ENCODE measurements at regions not wholly inside any gene's neighbourhood (a gene's known extent, or its start where the extent isn't known, plus 50 kb on each side); places are given as distances from the start of the nearest gene placed in this dataset.

- ATAC-seq (no peak), DNase-seq (ENCODE audit: low spot score) (no peak)
- H2AFZ ChIP-seq = no peak overlapping the region
- no peaks in the 10 kb centered on the region for H3K9me3 Mint-ChIP-seq
- no peak overlapping the region for H3K27ac Mint-ChIP-seq
- no peaks in the 10 kb centered on the region for H3K27me3 ChIP-seq (ENCODE audit: insufficient read depth)
- no peaks in the 10 kb centered on the region for H3K9me2 ChIP-seq (ENCODE audit: insufficient read depth)
- no peaks in the 10 kb centered on the region; the same call in 2 of the 3 replicates for H3K36me3 Mint-ChIP-seq (ENCODE audit: low read depth)
- no peak overlapping the region for H3K27ac ChIP-seq (ENCODE audit: low read depth)
- H3K4me3 Mint-ChIP-seq = no peak overlapping the region
- no peaks in the 10 kb centered on the region for H3F3A ChIP-seq (replicated peaks; ENCODE audit: low read depth)
- H3K4me3 ChIP-seq = no peak overlapping the region
- H4K20me1 ChIP-seq (replicated peaks; ENCODE audit: insufficient read depth) = no peaks in the 10 kb centered on the region; the same call in 1 of the 2 replicates
- H3K36me3 ChIP-seq (ENCODE audit: insufficient read depth) = no peaks in the 10 kb centered on the region
- TF ChIP-seq NANOG (IDR thresholded peaks at IDR 0.05; ENCODE audit: borderline replicate concordance) (no peak), REST (IDR thresholded peaks at IDR 0.05; ENCODE audit: unreplicated experiment) (no peak), EZH2phosphoT487 (IDR thresholded peaks at IDR 0.05; ENCODE audit: unreplicated experiment) (no peak), ZNF114 (CRISPR knock-in tag; IDR thresholded peaks at IDR 0.05) (no peak), ETS1 (IDR thresholded peaks at IDR 0.05) (no peak), POLR2AphosphoS5 (IDR thresholded peaks at IDR 0.05; ENCODE audit: low read depth) (no peak), ZNF331 (CRISPR knock-in tag; IDR thresholded peaks at IDR 0.05; ENCODE audit: low read depth) (no peak), STAT1 (IDR thresholded peaks at IDR 0.05; ENCODE audit: unreplicated experiment) (no peak), JUNB (IDR thresholded peaks at IDR 0.05; ENCODE audit: unreplicated experiment) (no peak), EZH2 (IDR thresholded peaks at IDR 0.05; ENCODE audit: low read depth, unreplicated experiment) (no peak), CREB1 (CRISPR knock-in tag; IDR thresholded peaks at IDR 0.05; ENCODE audit: low read depth) (no peak)
- TF ChIP-seq, protein P1, sequence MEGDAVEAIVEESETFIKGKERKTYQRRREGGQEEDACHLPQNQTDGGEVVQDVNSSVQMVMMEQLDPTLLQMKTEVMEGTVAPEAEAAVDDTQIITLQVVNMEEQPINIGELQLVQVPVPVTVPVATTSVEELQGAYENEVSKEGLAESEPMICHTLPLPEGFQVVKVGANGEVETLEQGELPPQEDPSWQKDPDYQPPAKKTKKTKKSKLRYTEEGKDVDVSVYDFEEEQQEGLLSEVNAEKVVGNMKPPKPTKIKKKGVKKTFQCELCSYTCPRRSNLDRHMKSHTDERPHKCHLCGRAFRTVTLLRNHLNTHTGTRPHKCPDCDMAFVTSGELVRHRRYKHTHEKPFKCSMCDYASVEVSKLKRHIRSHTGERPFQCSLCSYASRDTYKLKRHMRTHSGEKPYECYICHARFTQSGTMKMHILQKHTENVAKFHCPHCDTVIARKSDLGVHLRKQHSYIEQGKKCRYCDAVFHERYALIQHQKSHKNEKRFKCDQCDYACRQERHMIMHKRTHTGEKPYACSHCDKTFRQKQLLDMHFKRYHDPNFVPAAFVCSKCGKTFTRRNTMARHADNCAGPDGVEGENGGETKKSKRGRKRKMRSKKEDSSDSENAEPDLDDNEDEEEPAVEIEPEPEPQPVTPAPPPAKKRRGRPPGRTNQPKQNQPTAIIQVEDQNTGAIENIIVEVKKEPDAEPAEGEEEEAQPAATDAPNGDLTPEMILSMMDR (conservative IDR thresholded peaks at IDR 0.05; ENCODE audit: low read depth in 2 of 2) = no peak
- TF ChIP-seq, protein P2, sequence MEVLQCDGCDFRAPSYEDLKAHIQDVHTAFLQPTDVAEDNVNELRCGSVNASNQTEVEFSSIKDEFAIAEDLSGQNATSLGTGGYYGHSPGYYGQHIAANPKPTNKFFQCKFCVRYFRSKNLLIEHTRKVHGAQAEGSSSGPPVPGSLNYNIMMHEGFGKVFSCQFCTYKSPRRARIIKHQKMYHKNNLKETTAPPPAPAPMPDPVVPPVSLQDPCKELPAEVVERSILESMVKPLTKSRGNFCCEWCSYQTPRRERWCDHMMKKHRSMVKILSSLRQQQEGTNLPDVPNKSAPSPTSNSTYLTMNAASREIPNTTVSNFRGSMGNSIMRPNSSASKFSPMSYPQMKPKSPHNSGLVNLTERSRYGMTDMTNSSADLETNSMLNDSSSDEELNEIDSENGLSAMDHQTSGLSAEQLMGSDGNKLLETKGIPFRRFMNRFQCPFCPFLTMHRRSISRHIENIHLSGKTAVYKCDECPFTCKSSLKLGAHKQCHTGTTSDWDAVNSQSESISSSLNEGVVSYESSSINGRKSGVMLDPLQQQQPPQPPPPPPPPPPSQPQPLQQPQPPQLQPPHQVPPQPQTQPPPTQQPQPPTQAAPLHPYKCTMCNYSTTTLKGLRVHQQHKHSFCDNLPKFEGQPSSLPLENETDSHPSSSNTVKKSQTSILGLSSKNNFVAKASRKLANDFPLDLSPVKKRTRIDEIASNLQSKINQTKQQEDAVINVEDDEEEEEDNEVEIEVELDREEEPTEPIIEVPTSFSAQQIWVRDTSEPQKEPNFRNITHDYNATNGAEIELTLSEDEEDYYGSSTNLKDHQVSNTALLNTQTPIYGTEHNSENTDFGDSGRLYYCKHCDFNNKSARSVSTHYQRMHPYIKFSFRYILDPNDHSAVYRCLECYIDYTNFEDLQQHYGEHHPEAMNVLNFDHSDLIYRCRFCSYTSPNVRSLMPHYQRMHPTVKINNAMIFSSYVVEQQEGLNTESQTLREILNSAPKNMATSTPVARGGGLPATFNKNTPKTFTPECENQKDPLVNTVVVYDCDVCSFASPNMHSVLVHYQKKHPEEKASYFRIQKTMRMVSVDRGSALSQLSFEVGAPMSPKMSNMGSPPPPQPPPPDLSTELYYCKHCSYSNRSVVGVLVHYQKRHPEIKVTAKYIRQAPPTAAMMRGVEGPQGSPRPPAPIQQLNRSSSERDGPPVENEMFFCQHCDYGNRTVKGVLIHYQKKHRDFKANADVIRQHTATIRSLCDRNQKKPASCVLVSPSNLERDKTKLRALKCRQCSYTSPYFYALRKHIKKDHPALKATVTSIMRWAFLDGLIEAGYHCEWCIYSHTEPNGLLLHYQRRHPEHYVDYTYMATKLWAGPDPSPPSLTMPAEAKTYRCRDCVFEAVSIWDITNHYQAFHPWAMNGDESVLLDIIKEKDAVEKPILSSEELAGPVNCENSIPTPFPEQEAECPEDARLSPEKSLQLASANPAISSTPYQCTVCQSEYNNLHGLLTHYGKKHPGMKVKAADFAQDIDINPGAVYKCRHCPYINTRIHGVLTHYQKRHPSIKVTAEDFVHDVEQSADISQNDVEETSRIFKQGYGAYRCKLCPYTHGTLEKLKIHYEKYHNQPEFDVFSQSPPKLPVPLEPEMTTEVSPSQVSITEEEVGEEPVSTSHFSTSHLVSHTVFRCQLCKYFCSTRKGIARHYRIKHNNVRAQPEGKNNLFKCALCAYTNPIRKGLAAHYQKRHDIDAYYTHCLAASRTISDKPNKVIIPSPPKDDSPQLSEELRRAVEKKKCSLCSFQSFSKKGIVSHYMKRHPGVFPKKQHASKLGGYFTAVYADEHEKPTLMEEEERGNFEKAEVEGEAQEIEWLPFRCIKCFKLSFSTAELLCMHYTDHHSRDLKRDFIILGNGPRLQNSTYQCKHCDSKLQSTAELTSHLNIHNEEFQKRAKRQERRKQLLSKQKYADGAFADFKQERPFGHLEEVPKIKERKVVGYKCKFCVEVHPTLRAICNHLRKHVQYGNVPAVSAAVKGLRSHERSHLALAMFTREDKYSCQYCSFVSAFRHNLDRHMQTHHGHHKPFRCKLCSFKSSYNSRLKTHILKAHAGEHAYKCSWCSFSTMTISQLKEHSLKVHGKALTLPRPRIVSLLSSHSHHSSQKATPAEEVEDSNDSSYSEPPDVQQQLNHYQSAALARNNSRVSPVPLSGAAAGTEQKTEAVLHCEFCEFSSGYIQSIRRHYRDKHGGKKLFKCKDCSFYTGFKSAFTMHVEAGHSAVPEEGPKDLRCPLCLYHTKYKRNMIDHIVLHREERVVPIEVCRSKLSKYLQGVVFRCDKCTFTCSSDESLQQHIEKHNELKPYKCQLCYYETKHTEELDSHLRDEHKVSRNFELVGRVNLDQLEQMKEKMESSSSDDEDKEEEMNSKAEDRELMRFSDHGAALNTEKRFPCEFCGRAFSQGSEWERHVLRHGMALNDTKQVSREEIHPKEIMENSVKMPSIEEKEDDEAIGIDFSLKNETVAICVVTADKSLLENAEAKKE (CRISPR knock-in tag; IDR thresholded peaks at IDR 0.05) = no peak
- no peak overlapping the region for H3K4me2 ChIP-seq
- peaks cover 2% of the 10 kb centered on the region for H3K27me3 Mint-ChIP-seq (ENCODE audit: insufficient read depth, low read depth, poor library complexity)
- H3K4me1 ChIP-seq (ENCODE audit: insufficient read depth) = no peaks in the 10 kb centered on the region
- no peaks in the 10 kb centered on the region for H3K4me1 Mint-ChIP-seq
- no peaks in the 10 kb centered on the region for H3K79me2 ChIP-seq (replicated peaks; ENCODE audit: insufficient read depth)
These were observed 144.1 kb upstream of the GRIP1 start for GRCh38 chr12:66822961-66823360.
